ENCODE measurements at regions not wholly inside any gene's neighbourhood (a gene's known extent, or its start where the extent isn't known, plus 50 kb on each side); places are given as distances from the start of the nearest gene placed in this dataset.

- 9% methylated on average over 5 of the region's 5 CpGs for WGBS (ENCODE audit: low lambda C conversion rate)
- ATAC-seq (no peak), FAIRE-seq (no peak), DNase-seq (ENCODE audit: low spot score) (no peak)
- Histone ChIP-seq H3K27me3 (ENCODE audit: control insufficient read depth in 1 of 2, insufficient read depth in 2 of 2, low read length in 2 of 2) (no peaks in the 10 kb centered on the region; a peak in 1 of 5 replicates), H3K27ac (ENCODE audit: extremely low read length, insufficient read depth, low read length) (no peak overlapping the region), H4K20me1 (ENCODE audit: insufficient read depth, low read length) (no peaks in the 10 kb centered on the region), H3K36me3 (replicated peaks in 1 of 2; ENCODE audit: control insufficient read depth in 1 of 2, insufficient read depth in 2 of 2, low read length in 2 of 2) (no peaks in the 10 kb centered on the region), H3K4me3 (replicated peaks in 1 of 3; ENCODE audit: insufficient read depth in 1 of 3, low read depth in 2 of 3, low read length in 3 of 3) (no peak overlapping the region), H3K4me2 (ENCODE audit: low read depth, low read length) (no peak overlapping the region), H3K79me2 (ENCODE audit: insufficient read depth, low read length) (no peaks in the 10 kb centered on the region), H3K9me3 (ENCODE audit: low read length) (no peaks in the 10 kb centered on the region), H2AFZ (ENCODE audit: low read length) (no peak overlapping the region), H3K4me1 (ENCODE audit: insufficient read depth, low read length) (no peaks in the 10 kb centered on the region), H3K9ac (ENCODE audit: insufficient read depth, low read depth, low read length) (no peak overlapping the region)
- no peak for TF ChIP-seq SUZ12 (IDR thresholded peaks at IDR 0.05; ENCODE audit: low read depth, low read length)
- in situ Hi-C loops (cut with HindIII; ENCODE audit: extremely low pct_ligation_motif_present, low pct_unique_long_range_greater_than_20kb) = no loop called here
- intact Hi-C loops (cut with micrococcal nuclease; ENCODE audit: unreplicated experiment) = no loop called here
- POLR2A ChIA-PET = no interaction called here
- BruUV-seq (replicated peaks) = no TSS peak
- CTCF ChIA-PET (ENCODE audit: low intra/inter-chr PET ratio, low total read pairs) = no interaction called here
Observed at GRCh38 chr4:187598196-187598595, 397.4 kb upstream of the ZFP42 start.

GRCh38 chr4:187602339-187603092 lies 393.1 kb upstream of the ZFP42 start:
- H3K79me2 ChIP-seq (ENCODE audit: insufficient read depth, low read length) = no peaks in the 10 kb centered on the region
- ChIA-PET CTCF (ENCODE audit: low intra/inter-chr PET ratio, low total read pairs) (no interaction called here), POLR2A (no interaction called here)
- WGBS (ENCODE audit: low lambda C conversion rate) = 4% methylated on average over 11 of the region's 11 CpGs
- no peak overlapping the region for H3K4me2 ChIP-seq (ENCODE audit: low read depth, low read length)
- H4K20me1 ChIP-seq (ENCODE audit: insufficient read depth, low read length) = no peaks in the 10 kb centered on the region
- H3K9me3 ChIP-seq (ENCODE audit: low read length) = no peaks in the 10 kb centered on the region
- H2AFZ ChIP-seq (ENCODE audit: low read length) = no peak overlapping the region
- intact Hi-C loops (cut with micrococcal nuclease; ENCODE audit: unreplicated experiment) (loop anchor here (10.0 kb wide), 1 partner anchor 878 kb away; the partner anchor contains the start of gene FAT1), in situ Hi-C loops (cut with HindIII; ENCODE audit: extremely low pct_ligation_motif_present, low pct_unique_long_range_greater_than_20kb) (no loop called here)
- H3K27ac ChIP-seq (ENCODE audit: extremely low read length, insufficient read depth, low read length) = no peak overlapping the region
- ATAC-seq = no peak
- H3K9ac ChIP-seq (ENCODE audit: insufficient read depth, low read depth, low read length) = no peak overlapping the region
- DNase-seq (ENCODE audit: low spot score) = no peak
- H3K27me3 ChIP-seq (ENCODE audit: control insufficient read depth in 1 of 2, insufficient read depth in 2 of 2, low read length in 2 of 2) = peaks cover 0 to 3% of the 10 kb centered on the region in 2 experiments; a peak in 1 of 5 replicates
- TF ChIP-seq MAFF (IDR thresholded peaks at IDR 0.05; ENCODE audit: low read depth, low read length) (peak; percentile 58), ZNF510 (CRISPR knock-in tag; IDR thresholded peaks at IDR 0.05; ENCODE audit: low read depth) (no peak), REXO4 (CRISPR knock-in tag; IDR thresholded peaks at IDR 0.05; ENCODE audit: borderline replicate concordance) (no peak), ZNF790 (CRISPR knock-in tag; IDR thresholded peaks at IDR 0.05; ENCODE audit: borderline replicate concordance) (no peak), U2AF1 (optimal IDR thresholded peaks at IDR 0.05; ENCODE audit: low read depth, low read length) (no peak), ZC3H13 (CRISPR knock-in tag; IDR thresholded peaks at IDR 0.05) (no peak), MAFK (conservative IDR thresholded peaks at IDR 0.05 in 1 of 2, IDR thresholded peaks at IDR 0.05 in 1 of 2; ENCODE audit: low read length in 2 of 2) (peak; percentile 72 to 74)
- H3K4me3 ChIP-seq (replicated peaks in 1 of 3; ENCODE audit: insufficient read depth in 1 of 3, low read depth in 2 of 3, low read length in 3 of 3) = no peak overlapping the region
- FAIRE-seq = no peak
- BruUV-seq (replicated peaks) = no TSS peak
- H3K36me3 ChIP-seq (replicated peaks in 1 of 2; ENCODE audit: control insufficient read depth in 1 of 2, insufficient read depth in 2 of 2, low read length in 2 of 2) = no peaks in the 10 kb centered on the region
- no peaks in the 10 kb centered on the region for H3K4me1 ChIP-seq (ENCODE audit: insufficient read depth, low read length)
